ENCODE measurements at regions not wholly inside any gene's neighbourhood (a gene's known extent, or its start where the extent isn't known, plus 50 kb on each side); places are given as distances from the start of the nearest gene placed in this dataset.

DNA sequence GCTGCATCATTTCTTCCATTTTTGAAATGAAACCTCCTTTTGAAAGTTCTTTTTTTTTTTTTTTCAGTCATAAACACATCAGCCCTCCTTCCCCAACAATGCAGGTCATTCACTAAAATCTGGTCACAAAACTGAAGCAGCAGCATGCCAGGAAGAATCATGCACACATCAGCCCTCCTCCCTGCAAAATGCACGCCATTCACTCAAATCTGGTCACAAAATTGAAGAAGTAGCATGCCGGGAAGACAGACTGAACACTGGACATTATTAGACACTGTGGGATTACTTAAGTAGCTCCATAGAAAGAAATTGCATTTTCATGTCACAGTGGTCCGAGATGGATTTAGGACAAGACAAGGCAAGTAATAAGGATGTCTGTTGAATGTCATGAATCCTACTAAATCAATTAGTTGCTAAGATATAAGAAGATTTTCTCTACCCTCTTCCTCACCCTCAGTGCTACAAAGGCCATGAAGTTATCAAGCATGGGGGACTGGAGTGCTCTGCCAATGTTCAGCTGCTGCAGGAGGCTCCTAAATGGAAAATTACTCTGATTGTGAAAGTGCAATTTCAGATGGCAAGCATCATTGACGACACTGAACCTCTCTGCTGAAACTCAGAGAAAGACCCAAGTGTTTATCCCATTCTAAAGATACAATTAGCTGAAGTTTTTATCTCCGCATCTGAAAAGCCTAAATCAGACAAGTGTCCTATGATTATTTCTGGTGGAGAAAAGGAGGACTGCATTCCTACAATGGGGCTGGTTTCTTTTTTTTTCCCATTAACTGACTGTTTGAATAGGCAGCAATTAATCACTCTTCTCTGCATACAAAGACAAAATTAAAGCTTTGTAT, 913.2 kb downstream of the DIAPH3 start:
- TF ChIP-seq, protein P1, sequence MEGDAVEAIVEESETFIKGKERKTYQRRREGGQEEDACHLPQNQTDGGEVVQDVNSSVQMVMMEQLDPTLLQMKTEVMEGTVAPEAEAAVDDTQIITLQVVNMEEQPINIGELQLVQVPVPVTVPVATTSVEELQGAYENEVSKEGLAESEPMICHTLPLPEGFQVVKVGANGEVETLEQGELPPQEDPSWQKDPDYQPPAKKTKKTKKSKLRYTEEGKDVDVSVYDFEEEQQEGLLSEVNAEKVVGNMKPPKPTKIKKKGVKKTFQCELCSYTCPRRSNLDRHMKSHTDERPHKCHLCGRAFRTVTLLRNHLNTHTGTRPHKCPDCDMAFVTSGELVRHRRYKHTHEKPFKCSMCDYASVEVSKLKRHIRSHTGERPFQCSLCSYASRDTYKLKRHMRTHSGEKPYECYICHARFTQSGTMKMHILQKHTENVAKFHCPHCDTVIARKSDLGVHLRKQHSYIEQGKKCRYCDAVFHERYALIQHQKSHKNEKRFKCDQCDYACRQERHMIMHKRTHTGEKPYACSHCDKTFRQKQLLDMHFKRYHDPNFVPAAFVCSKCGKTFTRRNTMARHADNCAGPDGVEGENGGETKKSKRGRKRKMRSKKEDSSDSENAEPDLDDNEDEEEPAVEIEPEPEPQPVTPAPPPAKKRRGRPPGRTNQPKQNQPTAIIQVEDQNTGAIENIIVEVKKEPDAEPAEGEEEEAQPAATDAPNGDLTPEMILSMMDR (IDR thresholded peaks at IDR 0.05; ENCODE audit: low read length), result no peak
- TF ChIP-seq EZH2 (optimal IDR thresholded peaks at IDR 0.05; ENCODE audit: low read depth, low read length), result no peak
- no peak for TF ChIP-seq EZH2phosphoT487 (IDR thresholded peaks at IDR 0.05; ENCODE audit: low read length)
- Histone ChIP-seq H3K9me3 (replicated peaks; ENCODE audit: insufficient read depth, low read length) (no peaks in the 10 kb centered on the region), H3K4me3 (ENCODE audit: low read length) (no peak overlapping the region)

DNA sequence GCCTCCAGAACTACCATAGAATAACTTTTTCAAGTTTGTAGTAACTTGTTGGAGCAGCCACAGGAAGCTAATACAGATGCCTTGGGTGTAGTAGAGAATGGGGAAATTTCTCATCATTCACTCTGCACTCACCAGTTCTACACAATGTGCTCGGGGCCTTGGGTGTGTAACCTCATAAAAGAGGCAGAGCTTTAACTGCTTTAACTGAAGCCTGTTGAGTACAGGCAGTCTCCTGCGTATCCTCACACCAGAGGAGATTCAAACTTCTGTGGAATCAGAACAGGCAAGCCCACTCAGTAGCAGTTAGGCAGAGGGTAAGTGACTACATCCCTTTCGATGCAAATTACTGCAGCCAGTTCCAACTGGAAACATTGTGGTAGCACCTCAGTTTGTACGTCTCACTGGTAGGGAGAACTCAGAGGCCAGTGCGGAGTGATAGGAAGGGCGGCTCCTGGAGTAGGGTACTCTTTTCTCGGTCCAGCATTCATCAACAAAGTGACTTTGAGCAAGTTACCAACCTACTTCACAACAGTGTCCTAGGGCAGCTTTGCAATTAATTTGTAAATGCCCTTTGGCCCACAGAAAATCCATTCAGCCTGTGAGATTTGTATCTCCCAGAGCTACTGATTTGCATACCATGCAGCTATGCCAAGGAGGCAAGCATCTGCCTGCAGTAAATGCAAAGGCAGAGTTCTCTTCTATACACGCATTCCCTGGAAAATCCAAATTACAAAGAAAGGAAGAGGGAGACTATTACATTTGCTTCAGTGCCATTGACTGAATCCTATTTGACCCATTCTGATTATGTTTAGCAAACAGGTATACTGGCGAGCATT, 904.3 kb downstream of the DIAPH3 start:
- Histone ChIP-seq H3K9me3 (replicated peaks; ENCODE audit: insufficient read depth, low read length) (no peaks in the 10 kb centered on the region), H3K79me2 (ENCODE audit: low read length) (no peaks in the 10 kb centered on the region), H3K36me3 (replicated peaks; ENCODE audit: insufficient read depth, low read length) (no peaks in the 10 kb centered on the region), H3K27ac (ENCODE audit: low read length) (no peak overlapping the region), H2AFZ (ENCODE audit: low read length) (no peak overlapping the region), H3K4me2 (ENCODE audit: low read depth, low read length) (no peak overlapping the region), H3F3A (ENCODE audit: insufficient read depth, low read length) (no peaks in the 10 kb centered on the region), H3K4me1 (ENCODE audit: low read length) (no peaks in the 10 kb centered on the region), H3K27me3 (replicated peaks; ENCODE audit: insufficient read depth, low read length) (no peaks in the 10 kb centered on the region), H3K9me2 (replicated peaks; ENCODE audit: insufficient read depth, low read length) (no peaks in the 10 kb centered on the region), H3K9ac (ENCODE audit: low read length) (no peak overlapping the region), H3K4me3 (ENCODE audit: low read length) (no peak overlapping the region), H4K20me1 (ENCODE audit: insufficient read depth, low read length) (no peaks in the 10 kb centered on the region)
- TF ChIP-seq, protein P1 (IDR thresholded peaks at IDR 0.05; ENCODE audit: low read length), result no peak
- TF ChIP-seq EZH2phosphoT487 (IDR thresholded peaks at IDR 0.05; ENCODE audit: low read length) (no peak), EZH2 (optimal IDR thresholded peaks at IDR 0.05; ENCODE audit: low read depth, low read length) (no peak)
- DNase-seq, result no peak

More for the DNA sequence above, 913.2 kb downstream of the DIAPH3 start:
- Histone ChIP-seq H3K36me3 (replicated peaks; ENCODE audit: insufficient read depth, low read length) (no peaks in the 10 kb centered on the region), H3K79me2 (ENCODE audit: low read length) (no peaks in the 10 kb centered on the region), H3K9me2 (replicated peaks; ENCODE audit: insufficient read depth, low read length) (no peaks in the 10 kb centered on the region), H3K27me3 (replicated peaks; ENCODE audit: insufficient read depth, low read length) (no peaks in the 10 kb centered on the region), H4K20me1 (ENCODE audit: insufficient read depth, low read length) (no peaks in the 10 kb centered on the region), H3K4me2 (ENCODE audit: low read depth, low read length) (no peak overlapping the region), H2AFZ (ENCODE audit: low read length) (no peak overlapping the region), H3K9ac (ENCODE audit: low read length) (no peak overlapping the region), H3F3A (ENCODE audit: insufficient read depth, low read length) (no peaks in the 10 kb centered on the region), H3K27ac (ENCODE audit: low read length) (no peak overlapping the region), H3K4me1 (ENCODE audit: low read length) (no peaks in the 10 kb centered on the region)
- DNase-seq, result no peak

DNA sequence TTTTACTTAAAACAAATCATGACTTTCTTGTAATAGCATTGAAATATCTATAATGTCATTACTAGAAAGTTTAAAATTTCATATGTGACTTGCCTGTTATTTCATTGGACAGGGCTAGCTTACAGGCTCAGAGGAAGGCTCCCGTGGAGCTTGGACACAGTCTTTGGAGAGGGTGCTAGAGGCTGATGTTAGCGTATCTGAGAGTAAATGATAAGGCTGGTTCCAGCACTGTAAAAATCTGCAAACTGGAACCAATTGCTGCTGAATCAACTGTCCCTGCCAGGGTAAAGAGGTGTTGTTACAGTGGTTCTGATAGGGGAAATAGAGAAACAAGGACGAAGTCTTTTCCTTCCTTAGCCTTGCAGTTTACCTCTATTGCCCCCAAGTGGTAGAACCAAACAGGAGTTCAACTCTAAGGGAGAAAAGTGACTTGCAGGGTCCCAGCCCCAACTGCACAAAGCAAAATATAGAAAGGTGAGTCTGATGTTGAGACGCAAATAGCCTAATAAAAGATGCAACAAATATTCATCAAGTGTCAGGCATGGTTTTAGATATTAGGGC, 901.7 kb downstream of the DIAPH3 start:
- Histone ChIP-seq H3K4me2 (ENCODE audit: low read depth, low read length) (no peak overlapping the region), H3F3A (ENCODE audit: insufficient read depth, low read length) (no peaks in the 10 kb centered on the region)

More for the DNA sequence above, 901.7 kb downstream of the DIAPH3 start:
- no peak for DNase-seq
- no peaks in the 10 kb centered on the region for H3K9me3 ChIP-seq (replicated peaks; ENCODE audit: insufficient read depth, low read length)
- TF ChIP-seq EZH2phosphoT487 (IDR thresholded peaks at IDR 0.05; ENCODE audit: low read length), result no peak
- no peak overlapping the region for H2AFZ ChIP-seq (ENCODE audit: low read length)
- H3K9ac ChIP-seq (ENCODE audit: low read length), result no peak overlapping the region
- H3K4me3 ChIP-seq (ENCODE audit: low read length), result no peak overlapping the region
- no peak overlapping the region for H3K27ac ChIP-seq (ENCODE audit: low read length)
- H4K20me1 ChIP-seq (ENCODE audit: insufficient read depth, low read length), result no peaks in the 10 kb centered on the region
- no peaks in the 10 kb centered on the region for H3K4me1 ChIP-seq (ENCODE audit: low read length)
- H3K27me3 ChIP-seq (replicated peaks; ENCODE audit: insufficient read depth, low read length), result no peaks in the 10 kb centered on the region
- no peaks in the 10 kb centered on the region for H3K9me2 ChIP-seq (replicated peaks; ENCODE audit: insufficient read depth, low read length)
- H3K79me2 ChIP-seq (ENCODE audit: low read length), result no peaks in the 10 kb centered on the region
- H3K36me3 ChIP-seq (replicated peaks; ENCODE audit: insufficient read depth, low read length), result no peaks in the 10 kb centered on the region
